Natural killer cell (primary cell): ENCODE measurements at regions not wholly inside any gene's neighbourhood (a gene's known extent, or its start where the extent isn't known, plus 50 kb on each side); places are given as distances from the start of the nearest gene placed in this dataset.
A peak's percentile ranks its signal among the peaks of the same experiment; 100 is the strongest.

Experiments
- ATAC-seq, 3 donors: fragments of 150-1000 bp in 2 of 3; fragments of 200-7000 bp in 1 of 3; cut with Tn5 transposase; 1 replicate in 1 of 3; 2 replicates in 2 of 3; pipeline ENCODE4 v1.10.0; 2021; ENCODE audit warnings: mild to moderate bottlenecking in 2 of 3, moderate library complexity in 2 of 3
- DNase-seq, 2 donors: peaks; one replicate each; pipeline versions ENCODE4 v3.0.0 to v3.0.0-alpha.2; 2013 to 2021; ENCODE audit warnings: mixed read lengths in 1 of 2
- H3K27ac ChIP-seq: one replicate; pipeline ENCODE4 v1.5.1; 2013; ENCODE audit warnings: mild to moderate bottlenecking, low read length
- H3K27me3 ChIP-seq: one replicate; pipeline ENCODE4 v1.6.1; 2013; ENCODE audit warnings: low read length; ENCODE audit not compliant: control insufficient read depth, insufficient read depth
- H3K36me3 ChIP-seq: one replicate; pipeline ENCODE4 v1.6.1; 2013; ENCODE audit warnings: low read length; ENCODE audit not compliant: control insufficient read depth, insufficient read depth
- H3K4me1 ChIP-seq: one replicate; pipeline ENCODE4 v1.6.1; 2013; ENCODE audit warnings: low read length; ENCODE audit not compliant: control insufficient read depth, insufficient read depth
- H3K4me3 ChIP-seq: one replicate; pipeline ENCODE4 v1.5.1; 2013; ENCODE audit warnings: low read length
- H3K9me3 ChIP-seq: one replicate; pipeline ENCODE4 v1.6.1; 2013; ENCODE audit warnings: low read length; ENCODE audit not compliant: control insufficient read depth, insufficient read depth
- H3K27ac Mint-ChIP-seq, 2 donors: one replicate each; pipeline ENCODE4 v1.8.0; 2022; ENCODE audit warnings: mild to moderate bottlenecking in 2 of 2, mixed read lengths in 2 of 2, moderate library complexity in 1 of 2
- H3K27me3 Mint-ChIP-seq, 2 donors: one replicate each; pipeline ENCODE4 v1.8.0; 2022; ENCODE audit warnings: low read depth in 2 of 2, mixed read lengths in 2 of 2
- H3K36me3 Mint-ChIP-seq: one replicate; pipeline ENCODE4 v1.8.0; 2022; ENCODE audit warnings: mixed read lengths
- H3K4me1 Mint-ChIP-seq, 2 donors: one replicate each; pipeline ENCODE4 v1.8.0; 2022; ENCODE audit warnings: mixed read lengths in 2 of 2
- H3K4me3 Mint-ChIP-seq: one replicate; pipeline ENCODE4 v1.8.0; 2022; ENCODE audit warnings: mild to moderate bottlenecking, moderate library complexity, mixed read lengths
- H3K9me3 Mint-ChIP-seq, 2 donors: one replicate each; pipeline ENCODE4 v1.8.0; 2022; ENCODE audit warnings: mixed read lengths in 2 of 2
- WGBS: methylation state at CpG from one replicate; pipeline ENCODE4 v1.1.7; 2013; ENCODE audit warnings: missing lambda C conversion rate; ENCODE audit not compliant: insufficient coverage; 5-methylcytosine and 5-hydroxymethylcytosine counted together
- intact Hi-C: fragments of 100-400 bp; cut with micrococcal nuclease; formaldehyde crosslinking; loops from one replicate; pipeline ENCODE4 v1.14.2; 2022
- TF ChIP-seq, protein P1 (sequence below): fragments of 200-600 bp; IDR thresholded peaks from one replicate; pipeline ENCODE4 v1.8.0; 2022; ENCODE audit warnings: antibody characterized with exemption

DNA sequence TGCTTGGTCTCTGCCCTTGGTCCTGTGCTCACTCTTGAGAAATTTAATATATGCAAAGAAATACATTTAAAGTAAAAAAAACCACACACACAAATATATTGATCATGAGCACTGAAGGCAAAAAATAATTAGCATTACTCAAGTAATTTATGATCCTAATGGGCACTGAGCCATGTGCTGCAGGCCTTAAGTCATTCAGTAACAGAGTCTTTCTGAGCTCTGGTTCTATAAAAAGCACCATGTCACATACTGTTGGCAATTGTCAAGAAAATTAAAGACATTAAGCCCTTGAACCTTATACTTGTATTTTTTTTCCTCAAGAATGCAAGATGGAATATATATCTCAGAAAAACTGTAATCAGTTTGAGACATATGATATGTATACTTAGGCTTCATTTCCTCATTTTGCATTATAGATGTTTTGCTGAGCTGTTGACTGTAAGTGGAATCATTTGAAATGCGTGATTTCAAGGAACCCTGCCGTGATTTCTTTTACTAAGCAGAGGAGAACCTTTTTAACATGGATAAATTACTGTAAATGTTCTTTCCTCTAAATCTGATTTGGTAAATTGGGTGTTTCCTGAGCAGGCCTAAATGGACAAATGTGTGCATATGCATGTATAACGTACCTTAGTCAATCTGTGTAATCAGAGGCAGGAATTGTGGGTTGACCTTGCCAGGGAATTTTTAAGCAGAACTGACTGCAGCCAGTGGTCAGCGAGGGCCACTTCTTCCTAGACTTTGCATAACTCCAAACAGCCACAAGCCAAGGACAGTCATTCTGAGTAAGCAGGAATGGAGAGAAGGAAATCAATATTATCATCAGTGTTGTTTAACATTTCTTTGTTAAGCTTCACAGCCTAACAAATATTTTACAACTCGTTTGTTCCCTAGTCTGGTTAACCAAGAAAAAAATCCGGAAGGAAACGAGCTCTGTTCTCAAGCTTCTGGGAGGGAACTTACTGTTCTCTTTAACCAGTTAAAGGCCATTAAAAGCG is 191.5 kb upstream of the ATP5MC3 start:
- Histone ChIP-seq H3K4me1 (no peaks in the 10 kb centered on the region), H3K27ac (no peak overlapping the region), H3K36me3 (no peaks in the 10 kb centered on the region), H3K9me3 (no peaks in the 10 kb centered on the region), H3K4me3 (no peak overlapping the region), H3K27me3 (peaks cover 5% of the 10 kb centered on the region)
- Mint-ChIP-seq H3K4me1 (no peaks in the 10 kb centered on the region), H3K9me3 (no peaks in the 10 kb centered on the region), H3K36me3 (no peaks in the 10 kb centered on the region), H3K27ac (no peak overlapping the region), H3K4me3 (no peak overlapping the region), H3K27me3 (peaks cover 15 to 32% of the 10 kb centered on the region in 2 donors)
- 22% methylated on average over 7 of the region's 8 CpGs for WGBS
- TF ChIP-seq, protein P1, sequence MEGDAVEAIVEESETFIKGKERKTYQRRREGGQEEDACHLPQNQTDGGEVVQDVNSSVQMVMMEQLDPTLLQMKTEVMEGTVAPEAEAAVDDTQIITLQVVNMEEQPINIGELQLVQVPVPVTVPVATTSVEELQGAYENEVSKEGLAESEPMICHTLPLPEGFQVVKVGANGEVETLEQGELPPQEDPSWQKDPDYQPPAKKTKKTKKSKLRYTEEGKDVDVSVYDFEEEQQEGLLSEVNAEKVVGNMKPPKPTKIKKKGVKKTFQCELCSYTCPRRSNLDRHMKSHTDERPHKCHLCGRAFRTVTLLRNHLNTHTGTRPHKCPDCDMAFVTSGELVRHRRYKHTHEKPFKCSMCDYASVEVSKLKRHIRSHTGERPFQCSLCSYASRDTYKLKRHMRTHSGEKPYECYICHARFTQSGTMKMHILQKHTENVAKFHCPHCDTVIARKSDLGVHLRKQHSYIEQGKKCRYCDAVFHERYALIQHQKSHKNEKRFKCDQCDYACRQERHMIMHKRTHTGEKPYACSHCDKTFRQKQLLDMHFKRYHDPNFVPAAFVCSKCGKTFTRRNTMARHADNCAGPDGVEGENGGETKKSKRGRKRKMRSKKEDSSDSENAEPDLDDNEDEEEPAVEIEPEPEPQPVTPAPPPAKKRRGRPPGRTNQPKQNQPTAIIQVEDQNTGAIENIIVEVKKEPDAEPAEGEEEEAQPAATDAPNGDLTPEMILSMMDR: no peak
- ATAC-seq: no peak
- no peak for DNase-seq
- intact Hi-C loops: no loop called here

DNA sequence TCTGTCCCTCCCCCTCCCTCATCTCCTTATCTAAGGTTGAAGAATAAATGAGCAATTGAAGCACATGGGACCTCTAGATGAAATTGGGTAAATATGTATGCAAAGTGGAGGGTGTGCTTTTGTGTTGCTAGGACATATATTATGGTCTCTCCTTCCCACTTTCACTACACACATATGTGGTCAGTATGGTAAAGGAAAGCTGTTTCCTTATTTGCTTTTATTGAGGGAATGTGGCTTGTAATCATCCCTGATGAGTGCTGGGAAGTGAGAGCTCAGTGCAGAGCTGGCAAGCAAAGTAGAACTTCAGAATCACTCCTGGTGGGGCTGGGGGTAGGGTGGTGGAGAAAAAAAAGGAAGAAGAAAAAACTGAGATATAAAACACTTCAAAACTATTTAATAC is 189.9 kb upstream of the ATP5MC3 start:
- intact Hi-C loops: no loop called here
- TF ChIP-seq, protein P1: no peak
- DNase-seq (no peak), ATAC-seq (no peak)
- no peak overlapping the region for H3K4me3 Mint-ChIP-seq
- Histone ChIP-seq H3K27me3 (peaks cover 12% of the 10 kb centered on the region), H3K36me3 (no peaks in the 10 kb centered on the region), H3K4me1 (no peaks in the 10 kb centered on the region), H3K4me3 (no peak overlapping the region), H3K27ac (no peak overlapping the region), H3K9me3 (no peaks in the 10 kb centered on the region)
- H3K27me3 Mint-ChIP-seq: peaks cover 9 to 24% of the 10 kb centered on the region in 2 donors
- no peak overlapping the region for H3K27ac Mint-ChIP-seq
- H3K9me3 Mint-ChIP-seq: no peaks in the 10 kb centered on the region
- no peaks in the 10 kb centered on the region for H3K4me1 Mint-ChIP-seq
- H3K36me3 Mint-ChIP-seq: no peaks in the 10 kb centered on the region

- no peaks in the 10 kb centered on the region for H3K9me3 Mint-ChIP-seq
- no peak overlapping the region for H3K4me3 Mint-ChIP-seq
- no peak overlapping the region for H3K27ac ChIP-seq
- ATAC-seq: peak; percentile 55 to 79 (median 76)
- H3K4me1 Mint-ChIP-seq: no peaks in the 10 kb centered on the region
- no peaks in the 10 kb centered on the region for H3K9me3 ChIP-seq
- H3K27me3 Mint-ChIP-seq: peaks cover 20 to 32% of the 10 kb centered on the region in 2 donors
- peak in 1 of 2 donors; percentile 48 for DNase-seq
- no peaks in the 10 kb centered on the region for H3K4me1 ChIP-seq
- WGBS: 3% methylated on average over 7 of the region's 7 CpGs
- peaks cover 18% of the 10 kb centered on the region for H3K27me3 ChIP-seq
- H3K27ac Mint-ChIP-seq: no peak overlapping the region
- no peaks in the 10 kb centered on the region for H3K36me3 ChIP-seq
- TF ChIP-seq, protein P1: peak; percentile 68
- H3K4me3 ChIP-seq: no peak overlapping the region
- intact Hi-C loops: loop anchor here (1.0 to 5.0 kb wide), 3 partner anchors 730 to 1285 kb away; no protein-coding TSS in a partner anchor
- no peaks in the 10 kb centered on the region for H3K36me3 Mint-ChIP-seq
Measured at GRCh38 chr2:175366815-175367214, 185.3 kb upstream of the ATP5MC3 start.
